NCI-H1694 (cell line): ENCODE measurements at regions not wholly inside any gene's neighbourhood (a gene's known extent, or its start where the extent isn't known, plus 50 kb on each side); places are given as distances from the start of the nearest gene placed in this dataset.
"Not testable (repeated sequence)": the region's sequence is repeated elsewhere in the genome, so short reads cannot be mapped to it uniquely, and the experiment has no call there.

Source experiments
- DNase-seq: peaks from one replicate; lab custom pipeline; 2025; lab: John Stamatoyannopoulos, UW

- DNase-seq: no peak
Observed at GRCh38 chr13:111413407-111414187, 93.2 kb downstream of the TEX29 start.

DNA sequence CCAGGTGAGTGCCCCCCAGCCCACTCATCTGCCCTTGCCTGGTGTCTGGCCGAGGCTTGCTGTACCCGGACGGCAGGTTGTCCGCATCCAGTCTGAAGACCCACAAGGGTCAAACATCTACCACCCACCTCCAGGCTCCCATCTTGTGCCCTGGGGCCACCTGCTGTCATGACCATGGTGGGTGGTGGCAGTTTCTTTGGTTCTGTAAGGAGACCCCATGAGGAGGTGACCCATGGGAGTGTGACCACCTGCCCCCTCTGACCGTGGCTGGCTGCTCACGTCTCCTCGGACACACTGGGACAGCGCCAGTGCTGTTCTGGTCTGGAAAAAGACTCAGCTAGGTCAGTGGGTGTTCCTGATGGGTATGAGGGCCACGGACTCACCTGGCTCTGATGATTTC, 93.9 kb downstream of the TEX29 start:
- DNase-seq: no peak

DNA sequence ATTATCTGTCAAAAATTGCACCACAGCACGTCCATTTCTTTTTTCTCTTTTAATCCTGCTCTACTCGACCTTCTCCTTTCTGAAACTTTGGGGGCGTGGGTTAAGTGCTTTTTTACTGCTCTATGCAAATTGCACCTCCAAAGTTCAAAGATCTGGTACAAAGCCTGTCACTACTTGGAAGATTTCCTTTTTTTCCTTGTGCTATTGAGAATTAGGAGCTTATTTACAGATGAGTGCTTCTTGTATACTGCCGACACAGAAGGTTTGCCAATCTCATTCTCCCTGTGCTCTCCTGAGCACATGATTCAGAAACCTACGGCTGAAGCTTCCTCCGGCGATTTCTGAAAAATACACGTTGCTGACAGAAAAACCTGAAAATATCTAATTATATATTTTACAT, 94.8 kb downstream of the TEX29 start:
- no peak for DNase-seq

DNA sequence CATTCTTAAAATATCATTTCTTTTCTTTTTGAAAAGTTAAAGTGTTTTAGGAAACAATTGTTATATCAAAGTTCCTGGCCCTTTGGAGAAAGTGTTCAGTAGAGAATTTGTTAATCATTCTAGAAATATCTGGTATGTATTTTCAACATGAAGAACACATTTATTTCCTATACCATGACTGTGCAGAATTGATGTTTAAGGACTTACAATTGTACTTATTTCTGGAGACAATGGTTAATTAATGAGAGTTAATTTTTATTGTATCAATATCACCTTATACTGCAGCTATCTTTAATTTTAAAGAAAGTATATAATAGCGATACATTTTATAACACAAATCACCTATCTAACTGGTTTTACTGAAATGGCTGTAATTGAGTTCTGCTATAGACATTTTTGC, 95.3 kb downstream of the TEX29 start:
- no peak for DNase-seq

- no peak for DNase-seq
Observed at GRCh38 chr13:111418101-111418500, 97.7 kb downstream of the TEX29 start.

GRCh38 chr13:111420113-111420876, 99.9 kb downstream of the TEX29 start:
- no peak for DNase-seq

GRCh38 chr13:111421216-111421615, 100.8 kb downstream of the TEX29 start:
- no peak for DNase-seq

GRCh38 chr13:111422348-111422747, 101.9 kb downstream of the TEX29 start:
- peak; percentile 27 for DNase-seq

GRCh38 chr13:111423168-111423785, 102.8 kb downstream of the TEX29 start:
- no peak for DNase-seq

- no peak for DNase-seq
Observed at GRCh38 chr13:111424134-111424533, 103.7 kb downstream of the TEX29 start.

GRCh38 chr13:111425326-111425725, 104.9 kb downstream of the TEX29 start:
- DNase-seq: no peak

GRCh38 chr13:111429064-111429558, 108.7 kb downstream of the TEX29 start:
- peak; percentile 61 for DNase-seq

DNA sequence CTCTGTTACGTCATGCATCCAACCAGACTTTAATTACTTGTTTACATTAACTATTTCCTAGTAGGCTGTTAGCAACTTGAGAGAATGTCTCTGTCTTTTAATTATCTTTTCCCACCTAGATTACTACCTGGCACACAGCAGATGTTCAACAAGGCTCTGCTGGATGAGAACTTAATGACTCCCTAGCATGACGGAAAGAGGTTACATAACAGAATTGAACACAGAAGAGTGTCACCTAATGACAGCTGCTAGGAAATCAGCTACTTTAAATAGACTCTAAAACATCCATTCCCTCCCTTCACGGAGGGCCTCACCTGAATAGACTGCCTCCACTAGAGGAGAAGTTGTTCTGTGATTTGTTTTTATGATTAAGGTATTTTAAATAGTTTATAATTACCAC, 110.8 kb downstream of the TEX29 start:
- DNase-seq: no peak

DNA sequence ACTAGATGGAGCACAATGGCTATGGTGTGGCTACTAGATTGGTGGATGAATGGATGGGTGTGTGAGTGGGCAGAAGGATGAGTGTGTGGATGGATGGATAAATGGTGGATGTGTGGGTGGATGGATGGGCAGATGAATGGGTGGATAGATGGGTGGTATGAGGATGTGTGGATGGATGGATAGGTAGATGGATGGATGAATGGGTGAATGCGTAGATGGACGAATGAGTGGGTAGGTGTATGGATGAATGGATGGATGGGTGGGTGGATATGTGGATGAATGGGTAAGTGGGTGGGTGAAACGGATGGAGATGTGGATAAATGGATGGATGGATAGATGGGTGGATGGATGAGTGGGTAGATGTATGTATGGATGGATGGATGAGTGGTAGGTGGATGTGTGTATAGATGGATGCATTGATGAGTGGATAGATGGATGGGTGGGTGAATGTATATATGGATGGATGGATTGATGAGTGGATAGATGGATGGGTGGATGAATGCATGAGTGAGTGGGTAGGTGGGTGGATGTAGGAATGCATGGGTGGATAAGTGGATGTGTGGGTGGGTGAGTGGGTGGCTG, 114.2 kb downstream of the TEX29 start:
- DNase-seq: no peak

DNA sequence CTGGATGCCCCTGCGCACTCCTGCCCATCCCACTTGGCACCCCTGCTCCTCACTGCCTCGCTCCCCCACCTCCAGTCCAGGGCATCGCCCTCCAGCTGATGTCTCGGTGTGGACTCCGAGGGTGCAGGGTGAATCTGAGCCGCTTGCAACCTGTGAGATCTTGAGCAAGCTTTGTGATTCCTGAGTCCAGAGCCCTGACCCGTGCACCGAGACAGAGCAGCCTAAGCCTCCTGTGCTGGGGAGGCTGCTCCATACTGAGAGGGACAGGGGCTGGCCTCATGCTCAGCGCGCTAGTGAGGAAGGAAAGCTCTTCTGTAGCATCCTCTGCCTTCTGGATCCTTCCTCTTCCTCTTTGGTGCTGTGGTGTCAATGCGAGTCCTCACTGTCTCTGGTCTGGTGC, 116.0 kb downstream of the TEX29 start:
- DNase-seq: no peak

- no peak for DNase-seq
Observed at GRCh38 chr13:111437417-111437816, 117.0 kb downstream of the TEX29 start.

DNA sequence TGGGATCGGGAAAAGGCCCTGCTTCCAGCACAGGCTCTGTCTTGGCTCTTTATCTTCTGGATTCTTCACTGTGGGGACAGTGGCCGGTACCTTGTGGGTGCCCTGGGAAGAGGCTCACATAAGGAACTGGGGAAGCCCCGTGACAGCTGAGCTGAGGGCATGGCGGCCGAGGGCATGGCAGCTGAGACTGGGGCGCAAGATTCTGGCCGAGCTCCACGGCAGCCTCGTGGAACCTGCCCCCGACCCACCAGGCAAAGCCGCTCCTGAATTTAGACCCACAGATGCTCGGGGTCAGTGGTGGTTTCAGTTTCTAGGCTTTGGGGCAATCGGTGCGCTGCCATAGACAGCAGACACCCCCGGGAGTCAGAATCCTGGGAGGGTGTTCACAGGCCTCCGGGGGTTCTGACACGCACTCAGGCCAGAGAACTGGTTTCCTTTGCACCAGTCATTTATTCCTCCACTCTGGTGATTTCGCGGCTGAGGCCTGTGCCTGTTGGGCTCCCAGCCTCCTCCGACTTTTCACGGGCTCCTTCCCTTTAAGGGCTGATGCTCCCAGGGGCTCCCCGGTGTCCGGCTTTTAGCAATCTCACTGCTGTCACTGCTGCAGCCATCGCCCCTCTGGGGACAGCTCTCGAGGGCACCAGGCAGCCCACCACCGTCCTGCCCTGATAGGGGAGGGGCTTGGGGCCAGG, 117.6 kb downstream of the TEX29 start:
- no peak for DNase-seq

DNA sequence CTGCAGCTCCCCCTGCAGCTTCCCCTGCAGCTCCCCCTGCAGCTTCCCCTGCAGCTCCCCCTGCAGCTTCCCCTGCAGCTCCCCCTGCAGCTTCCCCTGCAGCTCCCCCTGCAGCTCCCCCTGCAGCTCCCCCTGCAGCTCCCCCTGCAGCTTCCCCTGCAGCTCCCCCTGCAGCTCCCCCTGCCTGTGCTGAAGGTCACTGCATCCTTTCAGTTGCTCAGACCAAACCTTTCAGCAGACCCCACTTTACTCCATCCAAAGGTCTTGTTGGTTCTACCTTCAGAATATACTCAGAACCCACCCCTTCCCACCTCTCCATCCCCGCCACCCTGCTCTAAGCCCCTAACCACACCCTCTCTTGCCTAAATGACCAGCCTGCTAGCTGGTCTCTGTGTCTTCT, 120.0 kb downstream of the TEX29 start:
- DNase-seq: not testable (repeated sequence)

DNA sequence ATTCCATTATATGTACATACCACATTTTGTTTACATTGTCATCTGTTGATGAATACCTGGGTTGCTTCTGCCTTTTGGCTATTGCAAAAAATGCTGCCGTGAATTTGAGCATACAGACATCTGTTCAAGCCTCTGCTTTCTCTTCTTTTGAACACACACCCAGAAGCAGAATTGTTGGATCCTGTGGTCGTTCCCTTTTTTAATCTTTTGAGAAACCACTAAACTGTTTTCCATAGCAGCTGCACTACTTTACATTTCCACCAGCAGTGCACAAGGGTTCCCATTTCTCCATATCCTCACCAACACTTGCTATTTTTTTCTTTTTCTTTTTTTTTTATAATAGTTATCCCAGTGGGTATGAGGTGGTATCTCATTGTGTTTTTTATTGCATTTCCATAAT, 123.5 kb downstream of the TEX29 start:
- DNase-seq: no peak

- DNase-seq: no peak
Observed at GRCh38 chr13:111448504-111448903, 128.1 kb downstream of the TEX29 start.

- DNase-seq: no peak
Observed at GRCh38 chr13:111449041-111449440, 128.6 kb downstream of the TEX29 start.

- no peak for DNase-seq
Observed at GRCh38 chr13:111451402-111451801, 131.0 kb downstream of the TEX29 start.
